GM18861 (cell line): ENCODE measurements at regions not wholly inside any gene's neighbourhood (a gene's known extent, or its start where the extent isn't known, plus 50 kb on each side); places are given as distances from the start of the nearest gene placed in this dataset.
"Not testable (repeated sequence)": the region's sequence is repeated elsewhere in the genome, so short reads cannot be mapped to it uniquely, and the experiment has no call there.

ENCODE experiments used
- ATAC-seq: cut with Tn5 transposase; IDR thresholded peaks from one replicate; pipeline ENCODE4 v1.9.1; 2021; ENCODE audit not compliant: unreplicated experiment

- ATAC-seq: no peak
Measured at GRCh38 chr16:5756969-5757368, 659.4 kb upstream of the EEF2KMT start.

- ATAC-seq: no peak
Measured at GRCh38 chr16:5753381-5753780, 655.8 kb upstream of the EEF2KMT start.

- ATAC-seq: no peak
Measured at GRCh38 chr16:5751216-5751615, 653.6 kb upstream of the EEF2KMT start.

- ATAC-seq: not testable (repeated sequence)
Measured at GRCh38 chr16:5750439-5750838, 652.8 kb upstream of the EEF2KMT start.

- no peak for ATAC-seq
Measured at GRCh38 chr16:5738586-5738985, 641.0 kb upstream of the EEF2KMT start.

- no peak for ATAC-seq
Measured at GRCh38 chr16:5736209-5736930, 638.8 kb upstream of the EEF2KMT start.

GRCh38 chr16:5735444-5735843 is 637.8 kb upstream of the EEF2KMT start:
- no peak for ATAC-seq

GRCh38 chr16:5730783-5731182 is 633.2 kb upstream of the EEF2KMT start:
- no peak for ATAC-seq

- ATAC-seq: no peak
Measured at GRCh38 chr16:5722116-5722619, 624.6 kb upstream of the EEF2KMT start.

- no peak for ATAC-seq
Measured at GRCh38 chr16:5715155-5715554, 617.6 kb upstream of the EEF2KMT start.

- no peak for ATAC-seq
Measured at GRCh38 chr16:5709889-5710288, 612.3 kb upstream of the EEF2KMT start.

GRCh38 chr16:5706211-5706610 is 608.6 kb upstream of the EEF2KMT start:
- no peak for ATAC-seq

- ATAC-seq: no peak
Measured at GRCh38 chr16:5704271-5704670, 606.7 kb upstream of the EEF2KMT start.

- ATAC-seq: no peak
Measured at GRCh38 chr16:5693426-5693825, 595.8 kb upstream of the EEF2KMT start.

GRCh38 chr16:5681966-5682365 is 584.4 kb upstream of the EEF2KMT start:
- no peak for ATAC-seq

- no peak for ATAC-seq
Measured at GRCh38 chr16:5678371-5678770, 580.8 kb upstream of the EEF2KMT start.

GRCh38 chr16:5671421-5671820 is 573.8 kb upstream of the EEF2KMT start:
- no peak for ATAC-seq

GRCh38 chr16:5670198-5670597 is 572.6 kb upstream of the EEF2KMT start:
- ATAC-seq: no peak

- no peak for ATAC-seq
Measured at GRCh38 chr16:5668553-5668952, 571.0 kb upstream of the EEF2KMT start.

- no peak for ATAC-seq
Measured at GRCh38 chr16:5665834-5666233, 568.2 kb upstream of the EEF2KMT start.

- ATAC-seq: no peak
Measured at GRCh38 chr16:5653789-5654188, 556.2 kb upstream of the EEF2KMT start.

GRCh38 chr16:5653041-5653440 is 555.4 kb upstream of the EEF2KMT start:
- no peak for ATAC-seq
